ENCODE measurements at regions not wholly inside any gene's neighbourhood (a gene's known extent, or its start where the extent isn't known, plus 50 kb on each side); places are given as distances from the start of the nearest gene placed in this dataset.

- H4K20me1 ChIP-seq (ENCODE audit: insufficient read depth, low read length) = no peaks in the 10 kb centered on the region
Measured at GRCh38 chr9:33645706-33646105, 121.7 kb downstream of the ANKRD18B start.

More at GRCh38 chr9:33645706-33646105, 121.7 kb downstream of the ANKRD18B start:
- BruUV-seq (replicated peaks) = no TSS peak
- intact Hi-C loops (cut with micrococcal nuclease) (loop anchor here (5.0 kb wide), 1 partner anchor 52 kb away; no protein-coding TSS in a partner anchor), dilution Hi-C loops (cut with HindIII; ENCODE audit: low sequenced_read_pairs, unreplicated experiment) (no loop called here), in situ Hi-C loops (cut with MboI; ENCODE audit: low sequenced_read_pairs) (no loop called here)
- H4K91ac ChIP-seq (ENCODE audit: insufficient read depth, low read depth, low read length) = no peak overlapping the region
- no peak overlapping the region for H2BK120ac ChIP-seq (ENCODE audit: low read depth, low read length)
- DNase-seq = no peak
- no peak overlapping the region for H3K18ac ChIP-seq (ENCODE audit: low read depth, low read length)
- no peak overlapping the region for H2AK9ac ChIP-seq (replicated peaks; ENCODE audit: low read depth, low read length, poor library complexity)
- H4K8ac ChIP-seq (ENCODE audit: low read depth in 2 of 2, low read length in 2 of 2) = no peak overlapping the region
- no peak overlapping the region for H3K4me3 ChIP-seq (ENCODE audit: insufficient read depth, low read depth, low read length)
- H2AFZ ChIP-seq (replicated peaks; ENCODE audit: low read length, poor library complexity) = no peak overlapping the region
- CTCF ChIA-PET = no interaction called here
- no peak overlapping the region for H3K4me2 ChIP-seq (ENCODE audit: low read depth, low read length)
- peaks cover 37% of the 10 kb centered on the region for H3K27me3 ChIP-seq (ENCODE audit: control insufficient read depth, insufficient read depth, low read length)
- TF ChIP-seq ELK1 (IDR thresholded peaks at IDR 0.05; ENCODE audit: borderline replicate concordance, low read depth, low read length) (no peak), SMC3 (IDR thresholded peaks at IDR 0.05; ENCODE audit: low read depth, low read length) (no peak), CEBPB (IDR thresholded peaks at IDR 0.05; ENCODE audit: low read depth, low read length) (no peak), RFX5 (IDR thresholded peaks at IDR 0.05; ENCODE audit: low read depth, low read length) (no peak), BHLHE40 (IDR thresholded peaks at IDR 0.05; ENCODE audit: low read depth, low read length) (no peak), RAD21 (IDR thresholded peaks at IDR 0.05; ENCODE audit: low read length) (no peak)
- TF ChIP-seq, protein P1, sequence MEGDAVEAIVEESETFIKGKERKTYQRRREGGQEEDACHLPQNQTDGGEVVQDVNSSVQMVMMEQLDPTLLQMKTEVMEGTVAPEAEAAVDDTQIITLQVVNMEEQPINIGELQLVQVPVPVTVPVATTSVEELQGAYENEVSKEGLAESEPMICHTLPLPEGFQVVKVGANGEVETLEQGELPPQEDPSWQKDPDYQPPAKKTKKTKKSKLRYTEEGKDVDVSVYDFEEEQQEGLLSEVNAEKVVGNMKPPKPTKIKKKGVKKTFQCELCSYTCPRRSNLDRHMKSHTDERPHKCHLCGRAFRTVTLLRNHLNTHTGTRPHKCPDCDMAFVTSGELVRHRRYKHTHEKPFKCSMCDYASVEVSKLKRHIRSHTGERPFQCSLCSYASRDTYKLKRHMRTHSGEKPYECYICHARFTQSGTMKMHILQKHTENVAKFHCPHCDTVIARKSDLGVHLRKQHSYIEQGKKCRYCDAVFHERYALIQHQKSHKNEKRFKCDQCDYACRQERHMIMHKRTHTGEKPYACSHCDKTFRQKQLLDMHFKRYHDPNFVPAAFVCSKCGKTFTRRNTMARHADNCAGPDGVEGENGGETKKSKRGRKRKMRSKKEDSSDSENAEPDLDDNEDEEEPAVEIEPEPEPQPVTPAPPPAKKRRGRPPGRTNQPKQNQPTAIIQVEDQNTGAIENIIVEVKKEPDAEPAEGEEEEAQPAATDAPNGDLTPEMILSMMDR (conservative IDR thresholded peaks at IDR 0.05; ENCODE audit: low read depth, low read length) = peak; percentile 19; the same call in 1 of the 2 replicates
- no peaks in the 10 kb centered on the region for H3K79me1 ChIP-seq (ENCODE audit: low read depth in 1 of 2, low read length in 2 of 2)
- no peak overlapping the region for H2BK15ac ChIP-seq (ENCODE audit: low read depth, low read length)
- no peaks in the 10 kb centered on the region for H3K9me3 ChIP-seq (ENCODE audit: control insufficient read depth, insufficient read depth, low read length)
- H3K4me1 ChIP-seq (ENCODE audit: control insufficient read depth, insufficient read depth, low read length) = no peaks in the 10 kb centered on the region
- H4K5ac ChIP-seq (ENCODE audit: low read depth, low read length) = no peak overlapping the region
- H3K23ac ChIP-seq (ENCODE audit: low read depth, low read length) = no peak overlapping the region
- no peak overlapping the region for H3K27ac ChIP-seq (ENCODE audit: insufficient read depth, low read length)
- H2AK5ac ChIP-seq (ENCODE audit: low read depth, low read length) = no peak overlapping the region
- H3K56ac ChIP-seq (ENCODE audit: extremely low read depth, insufficient read depth, low read length) = no peak overlapping the region
- ATAC-seq (ENCODE audit: low read depth) = no peak
- no peak overlapping the region for H2BK20ac ChIP-seq (ENCODE audit: low read depth, low read length)
- H2BK5ac ChIP-seq (ENCODE audit: low read depth, low read length, poor library complexity, severe bottlenecking) = no peak overlapping the region
- no peak overlapping the region for H3K9ac ChIP-seq (ENCODE audit: low read depth, low read length)
- no peak overlapping the region for H3K14ac ChIP-seq (replicated peaks; ENCODE audit: low read depth, low read length)
- no peaks in the 10 kb centered on the region for H3K9me1 ChIP-seq (ENCODE audit: insufficient read depth, low read length)
- H3K4ac ChIP-seq (ENCODE audit: low read depth, low read length) = no peak overlapping the region
- POLR2A ChIA-PET (ENCODE audit: unreplicated experiment) = no interaction called here
- H3K36me3 ChIP-seq (ENCODE audit: control insufficient read depth, insufficient read depth, low read length) = no peaks in the 10 kb centered on the region

Measured in IMR-90 (cell line).